VCaP (cell line): ENCODE measurements at regions not wholly inside any gene's neighbourhood (a gene's known extent, or its start where the extent isn't known, plus 50 kb on each side); places are given as distances from the start of the nearest gene placed in this dataset.

Source experiments
- H3K27ac ChIP-seq: fragments of 450-650 bp; 2 replicates; pipeline ENCODE4 v1.5.1; 2017
- CTCF ChIP-seq: fragments of 450-650 bp; conservative IDR thresholded peaks from 2 replicates; pipeline ENCODE4 v1.5.1; 2017; ENCODE audit warnings: mild to moderate bottlenecking, moderate library complexity

- H3K27ac ChIP-seq = no peak overlapping the region
- no peak for TF ChIP-seq CTCF
These were observed 209.2 kb upstream of the LRATD1 start for GRCh38 chr2:14423145-14423906.

- TF ChIP-seq CTCF = no peak
- no peak overlapping the region for H3K27ac ChIP-seq
These were observed 207.8 kb upstream of the LRATD1 start for GRCh38 chr2:14424478-14425390.

GRCh38 chr2:14425869-14426268 is 206.6 kb upstream of the LRATD1 start:
- H3K27ac ChIP-seq = no peak overlapping the region
- TF ChIP-seq CTCF = no peak

- peak; percentile 46 for TF ChIP-seq CTCF
- H3K27ac ChIP-seq = no peak overlapping the region
These were observed 204.5 kb upstream of the LRATD1 start for GRCh38 chr2:14428056-14428455.

GRCh38 chr2:14433946-14434495 is 198.5 kb upstream of the LRATD1 start:
- TF ChIP-seq CTCF = no peak
- no peak overlapping the region for H3K27ac ChIP-seq

- no peak overlapping the region for H3K27ac ChIP-seq
- TF ChIP-seq CTCF = no peak
These were observed 186.8 kb upstream of the LRATD1 start for GRCh38 chr2:14445670-14446069.

GRCh38 chr2:14448340-14448739 is 184.2 kb upstream of the LRATD1 start:
- TF ChIP-seq CTCF = no peak
- no peak overlapping the region for H3K27ac ChIP-seq
